ENCODE measurements at regions not wholly inside any gene's neighbourhood (a gene's known extent, or its start where the extent isn't known, plus 50 kb on each side); places are given as distances from the start of the nearest gene placed in this dataset.

DNA sequence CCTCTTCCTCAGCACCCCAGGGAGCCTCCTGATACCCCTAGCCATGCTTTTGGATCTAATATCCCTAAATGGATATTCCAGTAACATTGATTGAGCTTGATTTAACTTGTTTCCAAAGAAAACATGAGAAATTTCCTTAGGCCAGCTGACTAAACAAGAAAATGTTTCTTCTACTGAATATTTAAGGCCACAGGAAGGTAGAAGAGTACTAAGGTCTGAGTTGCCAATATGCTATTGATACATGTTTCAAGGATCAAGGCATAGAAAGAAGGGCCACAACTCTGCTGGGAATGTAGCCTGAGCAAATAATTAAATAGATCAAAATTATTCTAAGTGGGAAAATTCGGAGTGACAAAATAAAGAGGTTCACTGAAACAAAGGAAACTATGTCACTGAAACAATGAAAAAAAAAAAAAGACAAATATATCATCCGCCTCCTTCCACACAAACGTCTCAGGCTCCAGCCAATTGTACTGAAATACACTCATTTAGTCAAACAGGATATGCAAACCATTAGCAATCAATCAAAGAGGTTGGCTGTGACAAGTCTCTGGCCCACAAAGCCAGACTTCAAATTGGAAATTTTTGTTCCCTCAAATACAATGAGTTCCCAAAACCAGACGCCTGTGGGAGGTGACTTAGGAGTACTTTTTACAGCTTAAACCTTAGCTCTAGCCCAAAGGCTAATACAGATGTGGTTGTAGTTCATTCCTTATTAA lies 396.2 kb downstream of the HTR7 start:
- TF ChIP-seq CTCF (IDR thresholded peaks at IDR 0.05; ENCODE audit: insufficient read depth, low read length, poor library complexity, severe bottlenecking) (no peak), EZH2phosphoT487 (conservative IDR thresholded peaks at IDR 0.05; ENCODE audit: low read length) (no peak)

Measured in SU-DHL-6 (cell line).